ENCODE measurements at regions not wholly inside any gene's neighbourhood (a gene's known extent, or its start where the extent isn't known, plus 50 kb on each side); places are given as distances from the start of the nearest gene placed in this dataset.

GRCh38 chr16:64440005-64440404, 681.9 kb downstream of the CDH11 start:
- no peak for DNase-seq (ENCODE audit: low spot score)
- WGBS = 84% methylated on average over 5 of the region's 5 CpGs
- no peaks in the 10 kb centered on the region for H3K9me3 ChIP-seq
- no peak overlapping the region for H3K27ac ChIP-seq
- no peaks in the 10 kb centered on the region for H3K36me3 ChIP-seq
- no peak overlapping the region for H3K4me3 ChIP-seq
- H3K4me1 ChIP-seq (replicated peaks) = no peaks in the 10 kb centered on the region
- TF ChIP-seq POLR2AphosphoS5 (IDR thresholded peaks at IDR 0.05) (no peak), CTCF (IDR thresholded peaks at IDR 0.05) (no peak), POLR2A (IDR thresholded peaks at IDR 0.05) (no peak)
- intact Hi-C loops (cut with DNase I) = no loop called here
- no peaks in the 10 kb centered on the region for H3K27me3 ChIP-seq (replicated peaks; ENCODE audit: insufficient read depth)

- Histone ChIP-seq H3K9me3 (no peaks in the 10 kb centered on the region), H3K4me1 (replicated peaks) (no peaks in the 10 kb centered on the region), H3K27me3 (replicated peaks; ENCODE audit: insufficient read depth) (no peaks in the 10 kb centered on the region), H3K4me3 (no peak overlapping the region), H3K27ac (no peak overlapping the region), H3K36me3 (no peaks in the 10 kb centered on the region)
- DNase-seq (ENCODE audit: low spot score) = no peak
- intact Hi-C loops (cut with DNase I) = no loop called here
- TF ChIP-seq POLR2AphosphoS5 (IDR thresholded peaks at IDR 0.05) (no peak), CTCF (IDR thresholded peaks at IDR 0.05) (no peak), POLR2A (IDR thresholded peaks at IDR 0.05) (no peak)
- WGBS = 65% methylated on average over 9 of the region's 9 CpGs
These were observed 684.0 kb downstream of the CDH11 start for GRCh38 chr16:64437706-64438324.

- Histone ChIP-seq H3K9me3 (no peaks in the 10 kb centered on the region), H3K4me3 (no peak overlapping the region), H3K36me3 (no peaks in the 10 kb centered on the region), H3K27ac (no peak overlapping the region), H3K27me3 (replicated peaks; ENCODE audit: insufficient read depth) (no peaks in the 10 kb centered on the region), H3K4me1 (replicated peaks) (no peaks in the 10 kb centered on the region)
- TF ChIP-seq POLR2A (IDR thresholded peaks at IDR 0.05) = no peak
- TF ChIP-seq POLR2AphosphoS5 (IDR thresholded peaks at IDR 0.05) = no peak
- WGBS = 93% methylated on average over 4 of the region's 4 CpGs
- no peak for DNase-seq (ENCODE audit: low spot score)
- intact Hi-C loops (cut with DNase I) = no loop called here
These were observed 687.3 kb downstream of the CDH11 start for GRCh38 chr16:64434526-64435069.

GRCh38 chr16:64428463-64429113, 693.3 kb downstream of the CDH11 start:
- TF ChIP-seq CTCF (IDR thresholded peaks at IDR 0.05) (no peak), POLR2AphosphoS5 (IDR thresholded peaks at IDR 0.05) (no peak), POLR2A (IDR thresholded peaks at IDR 0.05) (no peak)
- intact Hi-C loops (cut with DNase I) = no loop called here
- no peaks in the 10 kb centered on the region for H3K36me3 ChIP-seq
- no peaks in the 10 kb centered on the region for H3K9me3 ChIP-seq
- WGBS = 87% methylated on average over 5 of the region's 5 CpGs
- no peak overlapping the region for H3K27ac ChIP-seq
- H3K4me1 ChIP-seq (replicated peaks) = no peaks in the 10 kb centered on the region
- no peak for DNase-seq (ENCODE audit: low spot score)
- no peaks in the 10 kb centered on the region for H3K27me3 ChIP-seq (replicated peaks; ENCODE audit: insufficient read depth)
- no peak overlapping the region for H3K4me3 ChIP-seq

- 91% methylated on average over 3 of the region's 3 CpGs for WGBS
- Histone ChIP-seq H3K4me1 (replicated peaks) (no peaks in the 10 kb centered on the region), H3K27ac (no peak overlapping the region), H3K27me3 (replicated peaks; ENCODE audit: insufficient read depth) (no peaks in the 10 kb centered on the region), H3K4me3 (no peak overlapping the region), H3K36me3 (no peaks in the 10 kb centered on the region), H3K9me3 (no peaks in the 10 kb centered on the region)
- intact Hi-C loops (cut with DNase I) = no loop called here
- DNase-seq (ENCODE audit: low spot score) = no peak
- TF ChIP-seq POLR2AphosphoS5 (IDR thresholded peaks at IDR 0.05) (no peak), CTCF (IDR thresholded peaks at IDR 0.05) (no peak), POLR2A (IDR thresholded peaks at IDR 0.05) (no peak)
These were observed 695.7 kb downstream of the CDH11 start for GRCh38 chr16:64426131-64426666.

Data from prostate gland (tissue), 2 donors.